NCI-H526 (cell line): ENCODE measurements at regions not wholly inside any gene's neighbourhood (a gene's known extent, or its start where the extent isn't known, plus 50 kb on each side); places are given as distances from the start of the nearest gene placed in this dataset.
"Not testable (repeated sequence)": the region's sequence is repeated elsewhere in the genome, so short reads cannot be mapped to it uniquely, and the experiment has no call there.

Experiments
- DNase-seq, 2 experiments: peaks; one replicate each; lab custom pipeline; 2025; lab: John Stamatoyannopoulos, UW

GRCh38 chr12:124383028-124383427, 88.1 kb downstream of the RFLNA start:
- DNase-seq = no peak

- DNase-seq = no peak
These were observed 86.8 kb downstream of the RFLNA start for GRCh38 chr12:124381456-124382296.

GRCh38 chr12:124380796-124381455, 86.0 kb downstream of the RFLNA start:
- no peak for DNase-seq

GRCh38 chr12:124379938-124380754, 85.3 kb downstream of the RFLNA start:
- no peak for DNase-seq

GRCh38 chr12:124379379-124379937, 84.6 kb downstream of the RFLNA start:
- DNase-seq = no peak

- DNase-seq = no peak
These were observed 84.0 kb downstream of the RFLNA start for GRCh38 chr12:124378926-124379325.

- DNase-seq = no peak
These were observed 83.2 kb downstream of the RFLNA start for GRCh38 chr12:124377981-124378509.

- DNase-seq = no peak
These were observed 81.5 kb downstream of the RFLNA start for GRCh38 chr12:124376435-124376834.

- no peak for DNase-seq
These were observed 80.9 kb downstream of the RFLNA start for GRCh38 chr12:124375789-124376175.

- DNase-seq = no peak
These were observed 80.4 kb downstream of the RFLNA start for GRCh38 chr12:124375141-124375788.

- DNase-seq = no peak
These were observed 79.7 kb downstream of the RFLNA start for GRCh38 chr12:124374567-124374966.

GRCh38 chr12:124374147-124374546, 79.3 kb downstream of the RFLNA start:
- DNase-seq = no peak

GRCh38 chr12:124373701-124374100, 78.8 kb downstream of the RFLNA start:
- DNase-seq = not testable (repeated sequence)

- DNase-seq = no peak
These were observed 77.9 kb downstream of the RFLNA start for GRCh38 chr12:124372831-124373230.

- no peak for DNase-seq
These were observed 77.2 kb downstream of the RFLNA start for GRCh38 chr12:124371970-124372555.

GRCh38 chr12:124371366-124371765, 76.5 kb downstream of the RFLNA start:
- DNase-seq = no peak

- no peak for DNase-seq
These were observed 76.0 kb downstream of the RFLNA start for GRCh38 chr12:124370851-124371250.

- DNase-seq = no peak
These were observed 75.5 kb downstream of the RFLNA start for GRCh38 chr12:124370384-124370783.

GRCh38 chr12:124369827-124370378, 75.0 kb downstream of the RFLNA start:
- no peak for DNase-seq

GRCh38 chr12:124369055-124369826, 74.3 kb downstream of the RFLNA start:
- no peak for DNase-seq
